GM23248 (cell line): ENCODE measurements at regions not wholly inside any gene's neighbourhood (a gene's known extent, or its start where the extent isn't known, plus 50 kb on each side); places are given as distances from the start of the nearest gene placed in this dataset.

Source experiments
- EZH2 ChIP-seq: fragments of 200-600 bp; sonication (generic); IDR thresholded peaks from 2 replicates; pipeline ENCODE4 v1.6.1; 2018; ENCODE audit warnings: antibody characterized with exemption, mild to moderate bottlenecking; ENCODE audit not compliant: insufficient read depth, poor library complexity, severe bottlenecking
- EZH2phosphoT487 ChIP-seq: fragments of 200-600 bp; sonication (generic); IDR thresholded peaks from 2 replicates; pipeline ENCODE4 v1.6.1; 2018; ENCODE audit warnings: antibody characterized with exemption, moderate library complexity, mild to moderate bottlenecking, low read depth; ENCODE audit not compliant: insufficient read depth

GRCh38 chr2:107027205-107027604 lies 141.2 kb upstream of the ST6GAL2 start:
- TF ChIP-seq EZH2 (no peak), EZH2phosphoT487 (no peak)
